LHCN-M2 (cell line): ENCODE measurements at regions not wholly inside any gene's neighbourhood (a gene's known extent, or its start where the extent isn't known, plus 50 kb on each side); places are given as distances from the start of the nearest gene placed in this dataset.

ENCODE experiments used
- DNase-seq: peaks from one replicate; pipeline ENCODE4 v3.0.0-alpha.2; 2012; ENCODE audit warnings: low read depth

DNA sequence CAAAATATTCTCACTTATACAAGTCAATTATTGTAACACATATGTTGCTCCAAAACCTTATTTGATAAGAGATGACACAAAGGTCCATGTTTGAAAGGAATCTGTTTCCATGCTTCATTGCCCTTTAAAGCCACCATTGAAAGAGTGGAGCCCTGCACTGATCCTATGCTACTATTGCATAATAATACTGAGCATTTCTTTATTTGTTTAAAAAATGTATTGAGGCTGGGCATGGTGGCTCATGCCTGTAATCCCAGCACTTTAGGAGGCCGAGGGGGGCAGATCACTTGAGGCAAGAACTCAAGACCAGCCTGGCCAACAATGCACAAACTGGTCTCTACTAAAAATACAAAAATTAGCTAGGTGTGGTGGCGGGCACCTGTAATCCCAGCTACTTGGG, 178.8 kb upstream of the STARD13 start:
- DNase-seq = no peak

DNA sequence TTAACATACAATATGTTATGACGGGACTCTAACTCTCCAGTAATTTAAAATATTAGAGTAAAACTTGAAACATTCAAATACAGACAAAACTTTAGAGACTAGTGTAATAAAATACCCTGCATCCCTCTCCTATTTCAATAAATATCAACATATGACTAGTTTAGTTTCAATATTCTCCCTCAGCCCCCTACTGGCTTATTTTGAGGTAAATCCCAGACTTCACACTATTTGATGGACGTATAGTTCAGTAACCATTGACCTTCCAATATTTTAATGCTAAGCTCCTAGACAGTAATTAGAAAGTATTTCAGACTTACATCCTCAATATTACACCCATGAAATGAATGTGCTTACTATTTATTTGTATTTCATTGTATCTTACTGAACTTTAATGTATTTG, 180.7 kb upstream of the STARD13 start:
- no peak for DNase-seq

DNA sequence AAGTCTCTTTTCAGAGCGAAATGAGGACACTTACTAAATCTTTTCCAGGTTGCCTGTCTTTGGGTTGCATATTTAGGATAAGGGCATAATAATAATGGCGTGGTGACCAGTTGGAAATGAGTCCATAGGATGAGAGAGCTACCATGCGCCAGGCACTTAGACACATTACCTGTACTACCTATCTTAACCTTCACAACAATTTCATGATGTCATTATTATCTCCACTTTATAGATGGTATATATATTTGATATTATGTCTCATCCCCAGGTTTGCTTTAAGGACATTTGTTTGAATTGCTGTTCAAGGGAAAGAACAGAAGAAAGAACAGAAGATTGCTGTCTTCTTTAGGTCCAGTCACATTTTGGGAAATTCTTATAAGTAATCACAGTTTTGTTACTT, 182.0 kb upstream of the STARD13 start:
- DNase-seq = no peak

DNA sequence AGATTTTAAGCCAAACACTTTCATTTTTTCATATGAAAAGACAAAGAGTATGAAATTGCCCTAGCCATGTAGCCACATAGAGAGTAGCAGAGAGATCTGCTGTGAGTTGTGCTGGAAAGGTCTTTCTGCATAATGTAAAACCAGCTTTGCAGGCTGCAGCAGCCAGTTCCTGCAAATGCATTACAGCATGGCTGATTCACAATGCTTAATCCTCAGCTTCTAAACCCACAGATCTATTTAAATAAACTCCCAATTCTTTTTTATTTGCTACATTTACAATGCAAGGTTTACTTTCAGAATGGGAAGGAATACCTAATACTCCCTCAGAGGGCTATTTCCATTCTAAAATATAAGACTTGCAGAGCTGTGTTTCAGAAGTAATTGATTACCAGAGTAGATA, 185.6 kb upstream of the STARD13 start:
- DNase-seq = no peak

DNA sequence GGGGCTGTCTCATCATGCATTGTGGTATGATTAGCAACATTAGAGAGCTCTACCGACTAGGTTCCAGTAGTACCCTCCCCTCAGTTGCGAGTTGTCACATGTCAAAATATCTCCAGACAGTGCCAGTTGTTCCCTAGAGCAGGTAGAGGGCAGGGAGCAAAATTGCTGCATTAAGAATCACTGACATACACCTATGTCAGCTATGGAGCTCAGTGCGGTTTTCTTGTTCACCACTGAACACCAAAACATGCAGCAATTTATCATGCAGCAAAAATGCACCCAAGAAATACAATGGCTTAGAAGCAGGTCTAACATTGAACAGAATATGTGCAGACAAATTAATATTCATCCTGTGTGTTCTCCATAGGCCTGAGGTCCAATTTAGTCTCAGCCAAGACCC, 186.9 kb upstream of the STARD13 start:
- DNase-seq = no peak

DNA sequence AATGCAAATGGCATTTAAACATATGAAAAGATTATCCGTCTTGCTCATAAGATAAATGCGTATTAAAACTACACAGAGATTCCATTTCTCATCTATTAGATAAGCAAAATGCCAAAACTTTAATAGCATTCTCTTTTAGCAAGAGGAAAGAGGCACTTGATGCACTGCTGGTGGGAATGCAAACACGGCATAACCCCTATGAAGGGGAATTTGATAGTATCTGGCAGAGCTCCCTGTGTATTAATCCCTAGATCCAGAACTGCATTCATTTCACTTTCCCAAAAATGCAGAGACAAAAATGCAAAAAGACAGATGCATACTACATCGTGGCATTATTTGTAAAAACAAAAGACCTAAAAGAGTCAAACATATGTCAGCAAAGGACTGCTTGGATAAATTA, 193.6 kb upstream of the STARD13 start:
- no peak for DNase-seq

DNA sequence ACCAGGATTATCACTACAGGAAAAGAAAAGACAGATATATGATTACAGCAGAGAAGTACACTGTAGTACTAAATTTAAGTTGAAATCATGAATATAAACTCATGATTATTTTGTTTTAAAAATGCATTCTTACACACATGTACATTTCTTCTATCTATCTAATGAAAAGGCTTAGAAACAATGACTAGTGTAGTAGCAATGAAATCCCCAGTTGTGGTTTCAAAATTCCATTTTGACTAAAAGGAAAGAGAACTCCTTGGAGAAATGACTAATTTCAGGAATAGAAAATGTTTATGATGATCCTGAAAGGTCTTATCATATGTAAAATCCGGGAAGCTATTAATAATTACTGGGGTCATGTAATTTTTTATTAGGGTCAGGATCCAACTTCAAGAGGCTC, 195.0 kb upstream of the STARD13 start:
- DNase-seq = peak; percentile 46

DNA sequence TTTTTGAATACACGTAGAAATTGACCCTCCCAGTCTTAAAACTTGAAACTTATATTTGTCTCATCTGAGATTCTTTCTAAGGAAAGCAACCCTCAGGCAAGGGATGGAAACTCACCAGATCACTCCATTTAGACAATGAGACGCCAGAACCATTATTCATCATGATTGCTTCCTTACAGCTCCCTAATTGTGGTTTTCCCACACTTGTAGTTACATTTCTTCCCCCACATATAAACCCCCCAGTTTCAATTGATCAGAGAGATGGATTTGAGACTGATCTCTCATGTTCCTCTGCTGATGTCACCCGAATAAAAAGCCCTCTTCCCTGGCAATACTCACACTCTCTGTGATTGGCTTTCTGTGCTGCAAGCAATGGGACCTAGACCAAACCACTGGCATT, 197.9 kb upstream of the STARD13 start:
- DNase-seq = peak; percentile 44

DNA sequence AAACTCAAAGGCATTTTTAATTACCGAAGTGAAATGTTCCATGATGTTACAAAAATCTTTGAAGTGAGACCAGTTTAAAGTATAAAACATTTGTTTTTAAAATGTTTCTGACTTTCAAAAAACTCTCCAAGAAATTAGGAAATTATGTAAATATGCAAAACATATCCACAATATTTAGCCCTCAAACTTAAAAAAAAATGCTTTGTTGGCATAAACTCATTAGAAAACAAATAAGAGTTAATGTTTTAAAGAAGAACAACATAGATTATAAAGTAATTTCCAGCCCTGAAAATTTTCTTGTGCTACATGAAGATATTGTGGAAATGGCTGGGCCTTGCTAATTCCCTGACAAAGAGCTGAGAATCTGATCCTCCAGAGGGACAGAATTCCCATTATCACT, 199.7 kb upstream of the STARD13 start:
- DNase-seq = no peak

DNA sequence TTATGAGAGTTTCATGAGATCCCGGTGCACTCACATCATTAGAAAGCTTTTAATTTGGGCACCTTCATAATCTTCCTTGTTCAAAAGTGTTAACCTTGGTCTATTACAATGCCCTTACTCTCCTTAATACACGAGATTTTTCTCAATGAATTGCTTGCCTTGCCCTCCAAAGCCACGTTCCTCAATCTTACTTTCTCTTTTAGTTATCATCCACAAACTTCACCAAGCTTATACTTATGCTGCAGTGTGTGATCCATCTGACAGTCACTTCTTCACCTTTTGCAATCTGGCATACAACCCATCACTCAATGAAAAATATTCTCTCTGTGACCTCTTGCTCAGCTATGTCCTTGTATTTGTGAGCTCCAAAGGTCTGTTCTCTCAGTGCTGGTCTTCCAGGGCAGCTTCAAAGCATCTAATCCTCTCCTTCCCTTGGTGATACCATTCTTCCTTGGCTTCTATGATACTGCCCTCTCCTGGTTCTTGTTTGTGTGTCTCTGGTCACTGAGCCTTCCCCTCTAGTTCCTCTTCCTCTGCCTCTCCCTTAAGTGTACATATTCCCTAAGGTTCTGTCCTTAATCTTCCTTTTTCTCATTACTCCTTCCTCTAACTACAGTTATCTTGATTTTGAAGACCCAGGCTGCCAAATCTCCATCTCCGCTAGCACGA, 202.2 kb upstream of the STARD13 start:
- peak; percentile 85 for DNase-seq

DNA sequence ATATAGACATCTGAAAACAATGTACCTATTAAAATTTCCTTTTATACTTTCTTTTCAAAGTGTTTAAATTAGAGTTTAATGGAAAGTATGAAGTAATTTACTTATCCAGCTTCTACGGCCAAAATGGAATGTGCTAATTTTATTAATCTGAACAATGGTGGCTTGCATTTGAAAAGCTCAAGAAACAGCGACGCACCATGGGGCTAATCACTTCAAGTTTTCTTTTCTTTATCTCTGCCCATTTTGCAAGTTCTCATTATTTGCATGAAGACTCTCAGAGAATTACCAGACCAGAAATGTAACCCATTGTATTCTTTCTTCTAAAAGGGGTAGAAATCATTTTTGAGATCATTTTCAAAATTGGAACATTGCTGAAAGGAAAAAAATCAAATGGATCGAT, 204.0 kb upstream of the STARD13 start:
- no peak for DNase-seq

DNA sequence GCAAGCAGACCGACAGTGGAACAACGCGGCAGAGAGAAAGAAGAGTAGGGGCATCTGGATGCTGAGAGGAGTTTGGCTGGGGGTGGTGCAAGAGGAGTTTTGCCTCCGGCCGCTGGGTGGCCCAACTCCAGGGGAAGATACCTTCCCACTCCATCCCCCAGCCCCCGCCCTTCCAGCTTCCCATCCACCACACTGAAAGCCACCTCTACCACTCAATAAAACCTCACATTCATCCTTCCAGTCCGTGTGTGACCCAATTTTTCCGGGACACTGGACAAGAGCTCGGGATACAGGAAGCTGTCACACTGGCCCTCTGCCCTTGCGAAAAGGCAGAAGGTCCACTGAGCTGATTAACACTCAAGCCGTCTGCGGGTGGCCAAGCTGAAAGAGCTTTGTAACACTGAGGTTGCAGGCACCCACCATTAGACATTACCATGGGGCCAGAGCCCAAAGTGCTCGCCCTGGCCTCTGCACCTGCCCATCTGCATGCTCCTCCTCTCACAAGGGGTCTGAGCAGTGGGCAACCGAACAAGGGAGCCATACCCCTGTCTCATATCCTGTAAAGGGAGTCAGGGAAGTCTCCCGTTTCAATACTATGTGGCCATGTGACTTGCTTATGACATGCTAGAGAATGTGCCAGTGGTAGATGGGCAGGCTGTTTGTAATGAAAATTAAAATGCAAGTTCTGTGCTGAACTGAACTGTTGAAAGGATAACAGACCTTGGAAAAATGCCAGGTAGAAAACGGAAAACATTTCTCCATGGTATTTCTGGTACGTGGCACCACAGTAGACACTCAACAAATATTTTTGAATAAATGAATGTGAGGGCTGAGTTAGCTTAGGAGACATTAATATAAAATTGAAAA, 205.1 kb upstream of the STARD13 start:
- DNase-seq = no peak

DNA sequence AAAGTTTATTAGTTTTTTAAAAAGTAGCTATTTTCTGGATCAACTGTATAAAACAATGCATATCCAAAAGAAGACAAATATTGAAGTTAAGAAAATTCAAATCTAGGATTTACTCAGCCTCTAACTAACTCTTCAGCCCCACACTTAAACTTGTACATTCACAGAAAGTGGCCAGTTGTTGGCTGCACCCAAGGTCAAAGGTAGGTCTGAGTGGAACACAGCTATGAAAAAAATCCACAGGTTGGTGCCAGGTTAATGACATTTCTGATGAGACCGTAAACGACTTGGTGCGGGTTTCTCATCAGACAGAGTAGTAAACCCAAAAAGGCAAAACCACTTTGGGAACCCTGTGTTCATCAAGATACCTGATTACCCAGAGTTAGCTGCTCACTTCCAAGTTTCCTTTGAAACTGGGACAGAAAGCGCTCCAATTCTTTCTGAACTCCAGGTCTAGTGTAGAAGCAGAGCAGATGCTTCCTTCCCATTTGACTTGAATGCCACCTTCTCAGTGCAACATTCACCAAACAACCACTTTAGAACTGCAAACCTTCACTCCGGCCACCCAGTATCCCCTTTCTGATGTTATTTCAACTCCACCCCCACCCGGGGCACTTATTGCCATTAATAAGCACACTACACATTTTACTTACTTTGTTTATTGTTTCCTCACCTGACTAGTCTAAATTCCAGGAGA, 208.3 kb upstream of the STARD13 start:
- no peak for DNase-seq

DNA sequence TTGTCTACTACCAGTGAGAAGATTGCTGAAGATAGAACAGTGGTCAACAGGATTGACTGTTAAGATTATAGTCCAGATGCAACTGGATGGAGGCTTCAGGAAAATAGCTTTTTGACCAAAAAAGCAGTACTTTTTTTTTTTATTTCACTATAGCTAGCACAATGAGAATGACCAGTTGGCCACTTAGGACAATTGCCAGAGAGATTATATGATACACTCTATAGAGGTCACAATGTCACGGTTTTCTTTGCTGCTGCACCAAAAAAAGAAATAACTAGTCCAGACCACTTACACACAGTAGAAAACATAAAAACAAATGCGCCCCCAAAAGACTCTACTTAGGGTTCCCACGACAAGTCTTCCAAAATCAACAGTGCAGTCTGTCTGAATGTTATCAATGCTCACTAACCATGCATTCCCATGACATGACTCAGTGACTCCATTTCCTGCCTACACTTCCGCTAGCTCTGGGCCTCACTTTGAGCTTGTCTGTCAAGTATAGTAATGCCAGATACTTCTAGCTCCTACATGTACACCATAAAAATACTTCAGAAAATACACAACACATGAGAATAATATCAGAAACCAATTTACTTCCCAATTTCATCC, 209.1 kb upstream of the STARD13 start:
- peak; percentile 95 for DNase-seq

DNA sequence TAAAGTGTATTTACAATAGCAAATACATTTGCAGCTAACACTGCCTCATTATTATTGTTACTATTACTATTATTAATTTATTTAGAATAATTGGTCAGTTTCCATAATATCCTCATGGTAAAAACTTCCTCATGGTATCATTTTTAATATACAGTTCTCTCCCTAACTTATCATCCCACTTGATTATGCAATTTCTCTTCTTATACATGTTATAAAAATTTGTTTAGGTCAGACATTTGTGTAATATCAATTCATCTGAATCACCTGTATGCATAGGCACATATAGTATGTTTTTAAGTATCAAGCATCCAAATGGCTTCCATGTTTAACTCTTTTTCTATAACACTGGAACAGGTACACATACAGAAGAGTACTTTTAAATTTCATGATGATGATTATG, 210.8 kb upstream of the STARD13 start:
- no peak for DNase-seq

DNA sequence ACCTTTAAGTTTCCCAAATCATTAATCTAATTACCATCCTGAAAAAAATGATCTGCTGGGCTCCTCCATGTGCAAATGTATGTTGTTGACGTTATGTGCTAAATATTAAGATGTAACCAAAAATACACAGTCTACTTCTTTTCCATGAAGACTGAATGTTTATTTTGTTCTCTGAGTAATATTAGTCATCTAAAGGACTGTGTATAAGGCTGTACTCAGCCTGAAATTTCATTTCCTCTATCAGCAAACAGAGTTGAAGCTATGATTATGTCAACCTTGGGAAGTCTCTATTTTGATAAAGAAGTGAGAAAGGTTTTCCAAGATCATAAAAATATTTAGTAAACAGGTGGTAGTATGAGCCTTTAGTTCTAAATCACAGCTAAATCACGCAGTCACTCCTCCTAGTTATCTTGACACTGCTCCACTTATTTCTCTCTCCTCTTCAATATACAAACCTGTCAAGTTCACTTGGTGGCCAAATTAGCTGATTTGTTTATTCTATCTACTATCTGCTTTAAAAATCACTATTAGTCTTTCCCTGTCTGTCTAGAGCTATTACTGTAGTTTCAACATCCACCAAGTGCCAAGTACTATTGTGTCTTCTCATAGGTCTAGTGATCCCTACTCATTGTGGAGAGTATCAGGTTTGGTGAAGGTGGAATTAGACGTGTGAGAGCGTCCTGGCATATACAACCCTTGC, 211.7 kb upstream of the STARD13 start:
- DNase-seq = peak; percentile 51

DNA sequence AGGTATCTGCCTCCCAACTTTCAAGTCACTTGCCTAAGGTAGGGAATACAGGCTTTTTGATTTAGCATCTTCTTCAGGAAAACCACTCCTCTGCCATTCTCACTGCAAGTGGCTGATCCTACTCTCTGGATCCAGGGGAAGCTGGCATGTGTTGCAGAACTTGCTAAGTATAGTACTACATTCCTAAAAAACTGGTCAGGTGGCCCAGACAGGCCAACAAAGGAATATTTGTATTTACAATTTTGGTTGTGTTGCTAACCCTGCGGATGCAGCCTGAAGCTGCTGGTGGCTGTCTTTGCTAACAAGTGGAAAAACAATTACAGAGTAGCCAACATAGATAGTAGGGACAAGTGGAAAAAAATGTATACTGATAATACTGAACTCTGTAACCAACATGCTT, 222.5 kb upstream of the STARD13 start:
- no peak for DNase-seq

DNA sequence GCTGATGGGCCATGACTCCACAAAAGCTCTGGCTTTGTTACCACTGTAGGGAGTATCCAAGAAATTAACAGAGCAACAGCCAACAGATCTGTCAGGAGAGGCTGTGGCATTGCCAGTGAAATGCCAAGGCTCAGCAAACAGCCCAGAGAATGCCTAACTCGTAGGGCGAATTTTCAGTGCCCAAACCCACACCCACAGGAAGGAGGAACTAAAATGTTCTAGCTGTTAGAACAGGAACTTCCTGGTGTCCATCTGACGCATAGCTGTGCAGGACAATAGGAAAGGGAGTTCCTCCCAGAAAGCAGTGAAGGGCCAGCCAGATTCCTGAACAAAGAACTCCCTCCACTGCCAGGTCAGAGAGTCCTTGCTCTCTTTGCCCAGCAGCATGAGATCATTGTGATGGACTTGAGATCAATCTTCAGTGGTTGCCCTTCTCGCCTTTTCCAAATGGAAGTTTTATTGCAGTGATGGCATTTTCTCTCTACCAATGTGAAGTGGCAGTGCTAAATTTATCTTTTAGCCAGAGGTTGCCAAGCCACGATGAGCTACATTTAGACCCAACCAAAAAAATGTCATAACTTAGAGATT, 224.2 kb upstream of the STARD13 start:
- peak; percentile 85 for DNase-seq

DNA sequence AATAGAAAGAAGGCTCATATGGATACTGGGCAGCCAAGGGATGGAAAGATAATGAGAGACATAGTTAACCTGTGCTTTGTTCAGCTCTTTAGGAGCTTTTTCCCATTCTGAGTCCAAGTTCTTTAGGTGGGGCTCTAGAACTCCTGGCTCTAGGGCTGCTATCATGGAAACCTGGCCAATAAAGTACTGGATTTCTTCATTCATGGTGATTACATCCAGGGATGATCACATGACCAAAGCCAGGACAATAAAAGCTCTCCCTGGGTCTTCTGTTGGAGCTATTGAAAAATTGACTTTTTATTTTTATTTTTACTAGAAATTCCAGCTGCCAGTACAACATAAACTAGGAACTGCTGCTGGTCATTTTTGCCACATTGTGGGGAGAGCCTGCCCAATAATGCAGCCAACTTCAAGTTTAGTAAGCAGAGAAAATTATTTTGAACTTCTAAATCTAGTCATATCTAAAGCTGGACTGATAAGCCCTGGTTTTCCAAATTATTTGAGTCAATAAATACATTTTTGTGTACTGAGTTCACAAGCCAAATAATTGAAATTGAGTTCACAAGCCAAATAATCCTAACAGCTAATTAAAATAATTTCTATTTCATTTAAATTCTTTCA, 224.9 kb upstream of the STARD13 start:
- DNase-seq = no peak

DNA sequence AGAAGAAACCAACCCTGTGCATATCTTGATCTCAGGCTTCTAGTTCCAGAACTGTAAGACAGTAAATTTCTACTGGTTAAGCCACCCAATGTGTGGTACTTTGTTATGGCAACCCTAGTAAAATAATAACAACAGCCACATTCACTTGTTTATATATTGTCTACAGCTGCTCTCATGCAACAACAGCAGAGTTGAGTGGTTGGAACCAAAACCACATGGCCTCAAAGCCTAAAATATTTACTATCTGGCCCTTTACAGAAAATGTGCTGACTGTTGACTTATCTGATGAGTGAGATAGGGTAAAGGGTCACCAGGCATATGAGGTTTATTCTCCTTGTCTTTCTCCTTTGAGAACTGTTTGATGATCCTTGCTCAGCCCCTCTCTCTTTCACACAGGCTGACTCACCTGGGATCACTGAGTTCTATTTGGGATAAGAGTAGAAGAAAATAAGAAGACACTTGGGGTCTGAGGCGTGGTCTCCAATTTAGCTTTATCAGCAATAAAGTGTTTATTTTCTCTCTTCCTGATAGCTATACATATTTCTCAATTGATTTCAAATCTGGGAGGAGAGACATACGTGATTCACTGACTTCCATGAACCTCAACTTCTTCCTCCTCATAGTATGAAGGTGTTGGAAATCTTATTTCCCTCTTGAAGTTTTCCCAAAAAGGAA, 227.5 kb upstream of the STARD13 start:
- peak; percentile 82 for DNase-seq
